HepG2 (cell line): ENCODE measurements at regions not wholly inside any gene's neighbourhood (a gene's known extent, or its start where the extent isn't known, plus 50 kb on each side); places are given as distances from the start of the nearest gene placed in this dataset.

ENCODE experiments used
- EEA1 ChIP-seq: sonication (generic); formaldehyde crosslinking; IDR thresholded peaks from 2 replicates; pipeline ENCODE4 v1.5.1; 2020; ENCODE audit warnings: mild to moderate bottlenecking, missing genetic modification reagents, borderline replicate concordance
- ELF4 ChIP-seq: sonication (generic); formaldehyde crosslinking; IDR thresholded peaks from 2 replicates; pipeline ENCODE4 v1.5.0; 2020; ENCODE audit warnings: missing genetic modification reagents, mild to moderate bottlenecking, moderate library complexity, borderline replicate concordance
- ELK4 ChIP-seq: sonication (generic); formaldehyde crosslinking; IDR thresholded peaks from 2 replicates; pipeline ENCODE4 v1.9.0; 2021; ENCODE audit warnings: missing genetic modification reagents, borderline replicate concordance
- GABPA ChIP-seq, 2 experiments: IDR thresholded peaks; 2 replicates each; pipeline ENCODE4 v1.6.1; 2011 to 2016; ENCODE audit warnings: low read depth in 2 of 2, low read length in 1 of 2, missing biosample characterization in 1 of 2, missing genetic modification characterization in 1 of 2
- NKX3-1 ChIP-seq: sonication (generic); formaldehyde crosslinking; IDR thresholded peaks from 2 replicates; pipeline ENCODE4 v1.5.0; 2020; ENCODE audit warnings: missing genetic modification reagents
- SNRNP70 ChIP-seq: fragments of 200-400 bp; formaldehyde crosslinking; IDR thresholded peaks from 2 replicates; pipeline ENCODE4 v1.6.1; 2017; ENCODE audit warnings: mild to moderate bottlenecking, low read depth, low read length, moderate library complexity
- TAF1 ChIP-seq: sonication (generic); formaldehyde crosslinking; IDR thresholded peaks from 2 replicates; pipeline ENCODE4 v1.4.0; 2020; ENCODE audit warnings: missing genetic modification reagents
- ZNF235 ChIP-seq: sonication (generic); formaldehyde crosslinking; IDR thresholded peaks from 2 replicates; pipeline ENCODE4 v1.8.1; 2023; ENCODE audit warnings: mild to moderate bottlenecking, missing genetic modification reagents, borderline replicate concordance
- ZNF264 ChIP-seq: sonication (generic); formaldehyde crosslinking; IDR thresholded peaks from 2 replicates; pipeline ENCODE4 v1.4.0; 2020; ENCODE audit warnings: missing genetic modification reagents
- TF ChIP-seq, protein P1 (sequence below): sonication (generic); formaldehyde crosslinking; IDR thresholded peaks from 2 replicates; pipeline ENCODE4 v1.5.0; 2020; ENCODE audit warnings: mild to moderate bottlenecking, missing genetic modification reagents, moderate library complexity
- TF ChIP-seq, protein P2 (sequence below): sonication (generic); formaldehyde crosslinking; conservative IDR thresholded peaks from 2 replicates; pipeline ENCODE4 v1.4.0; 2020; ENCODE audit warnings: missing genetic modification reagents
- TF ChIP-seq, protein P3 (sequence below): IDR thresholded peaks from 2 replicates; pipeline ENCODE4 v1.6.1; 2016; ENCODE audit warnings: low read depth, control low read depth

GRCh38 chr2:11901351-11902069, 155.1 kb downstream of the LPIN1 start:
- TF ChIP-seq ELF4 (CRISPR knock-in tag) (no peak), SNRNP70 (no peak), TAF1 (no peak), ELK4 (no peak), NKX3-1 (CRISPR knock-in tag) (no peak), GABPA (IDR thresholded peaks at IDR 0.05; ENCODE audit: low read depth, low read length) (no peak), GABPA (CRISPR knock-in tag; IDR thresholded peaks at IDR 0.05; ENCODE audit: low read depth) (no peak), ZNF264 (CRISPR knock-in tag) (no peak), EEA1 (CRISPR knock-in tag) (no peak), ZNF235 (CRISPR knock-in tag) (no peak)
- TF ChIP-seq, protein P1, sequence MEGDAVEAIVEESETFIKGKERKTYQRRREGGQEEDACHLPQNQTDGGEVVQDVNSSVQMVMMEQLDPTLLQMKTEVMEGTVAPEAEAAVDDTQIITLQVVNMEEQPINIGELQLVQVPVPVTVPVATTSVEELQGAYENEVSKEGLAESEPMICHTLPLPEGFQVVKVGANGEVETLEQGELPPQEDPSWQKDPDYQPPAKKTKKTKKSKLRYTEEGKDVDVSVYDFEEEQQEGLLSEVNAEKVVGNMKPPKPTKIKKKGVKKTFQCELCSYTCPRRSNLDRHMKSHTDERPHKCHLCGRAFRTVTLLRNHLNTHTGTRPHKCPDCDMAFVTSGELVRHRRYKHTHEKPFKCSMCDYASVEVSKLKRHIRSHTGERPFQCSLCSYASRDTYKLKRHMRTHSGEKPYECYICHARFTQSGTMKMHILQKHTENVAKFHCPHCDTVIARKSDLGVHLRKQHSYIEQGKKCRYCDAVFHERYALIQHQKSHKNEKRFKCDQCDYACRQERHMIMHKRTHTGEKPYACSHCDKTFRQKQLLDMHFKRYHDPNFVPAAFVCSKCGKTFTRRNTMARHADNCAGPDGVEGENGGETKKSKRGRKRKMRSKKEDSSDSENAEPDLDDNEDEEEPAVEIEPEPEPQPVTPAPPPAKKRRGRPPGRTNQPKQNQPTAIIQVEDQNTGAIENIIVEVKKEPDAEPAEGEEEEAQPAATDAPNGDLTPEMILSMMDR (CRISPR knock-in tag) = no peak
- TF ChIP-seq, protein P2, sequence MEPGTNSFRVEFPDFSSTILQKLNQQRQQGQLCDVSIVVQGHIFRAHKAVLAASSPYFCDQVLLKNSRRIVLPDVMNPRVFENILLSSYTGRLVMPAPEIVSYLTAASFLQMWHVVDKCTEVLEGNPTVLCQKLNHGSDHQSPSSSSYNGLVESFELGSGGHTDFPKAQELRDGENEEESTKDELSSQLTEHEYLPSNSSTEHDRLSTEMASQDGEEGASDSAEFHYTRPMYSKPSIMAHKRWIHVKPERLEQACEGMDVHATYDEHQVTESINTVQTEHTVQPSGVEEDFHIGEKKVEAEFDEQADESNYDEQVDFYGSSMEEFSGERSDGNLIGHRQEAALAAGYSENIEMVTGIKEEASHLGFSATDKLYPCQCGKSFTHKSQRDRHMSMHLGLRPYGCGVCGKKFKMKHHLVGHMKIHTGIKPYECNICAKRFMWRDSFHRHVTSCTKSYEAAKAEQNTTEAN = no peak
- TF ChIP-seq, protein P3, sequence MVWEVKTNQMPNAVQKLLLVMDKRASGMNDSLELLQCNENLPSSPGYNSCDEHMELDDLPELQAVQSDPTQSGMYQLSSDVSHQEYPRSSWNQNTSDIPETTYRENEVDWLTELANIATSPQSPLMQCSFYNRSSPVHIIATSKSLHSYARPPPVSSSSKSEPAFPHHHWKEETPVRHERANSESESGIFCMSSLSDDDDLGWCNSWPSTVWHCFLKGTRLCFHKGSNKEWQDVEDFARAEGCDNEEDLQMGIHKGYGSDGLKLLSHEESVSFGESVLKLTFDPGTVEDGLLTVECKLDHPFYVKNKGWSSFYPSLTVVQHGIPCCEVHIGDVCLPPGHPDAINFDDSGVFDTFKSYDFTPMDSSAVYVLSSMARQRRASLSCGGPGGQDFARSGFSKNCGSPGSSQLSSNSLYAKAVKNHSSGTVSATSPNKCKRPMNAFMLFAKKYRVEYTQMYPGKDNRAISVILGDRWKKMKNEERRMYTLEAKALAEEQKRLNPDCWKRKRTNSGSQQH (CRISPR knock-in tag) = no peak
